ENCODE measurements at regions not wholly inside any gene's neighbourhood (a gene's known extent, or its start where the extent isn't known, plus 50 kb on each side); places are given as distances from the start of the nearest gene placed in this dataset.

DNA sequence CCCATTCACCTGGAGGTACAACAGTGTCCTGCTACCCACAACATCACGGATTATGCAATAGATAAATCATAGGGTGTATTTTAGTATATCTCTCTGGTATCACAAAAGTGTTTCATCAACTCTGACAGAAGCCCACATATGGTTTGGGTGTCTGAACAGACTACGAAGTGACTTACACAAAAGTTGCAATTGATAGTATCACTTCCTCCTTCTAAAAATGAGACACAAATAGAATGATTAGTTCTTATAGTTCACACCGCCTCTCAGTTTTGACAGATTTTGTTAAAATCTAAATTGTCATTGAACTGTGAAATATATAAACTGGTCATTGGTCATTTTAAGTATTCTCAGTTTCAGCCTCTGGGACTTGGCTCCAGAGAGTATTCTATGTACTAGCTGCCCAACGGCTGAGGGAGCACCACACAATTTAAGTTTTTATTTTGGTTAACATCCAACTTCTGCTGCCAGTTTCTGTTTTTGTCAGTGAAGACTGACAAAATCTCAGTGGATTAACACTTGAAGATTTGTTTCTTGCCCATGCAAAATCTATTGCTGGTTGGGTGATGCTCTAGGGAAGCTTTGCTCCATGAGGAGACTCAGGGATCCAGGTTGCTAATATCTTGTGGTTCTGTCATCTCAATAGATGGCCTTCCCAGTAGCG is 113.8 kb upstream of the PUDP start:
- no peak for DNase-seq
- Mint-ChIP-seq H3K27ac (no peak overlapping the region), H3K9me3 (peaks cover 17% of the 10 kb centered on the region), H3K27me3 (ENCODE audit: low read depth, poor library complexity) (no peaks in the 10 kb centered on the region), H3K4me1 (no peaks in the 10 kb centered on the region), H3K4me3 (no peak overlapping the region), H3K36me3 (ENCODE audit: low read depth) (peaks cover 37% of the 10 kb centered on the region)
- no peak for TF ChIP-seq CTCF (IDR thresholded peaks at IDR 0.05)

DNA sequence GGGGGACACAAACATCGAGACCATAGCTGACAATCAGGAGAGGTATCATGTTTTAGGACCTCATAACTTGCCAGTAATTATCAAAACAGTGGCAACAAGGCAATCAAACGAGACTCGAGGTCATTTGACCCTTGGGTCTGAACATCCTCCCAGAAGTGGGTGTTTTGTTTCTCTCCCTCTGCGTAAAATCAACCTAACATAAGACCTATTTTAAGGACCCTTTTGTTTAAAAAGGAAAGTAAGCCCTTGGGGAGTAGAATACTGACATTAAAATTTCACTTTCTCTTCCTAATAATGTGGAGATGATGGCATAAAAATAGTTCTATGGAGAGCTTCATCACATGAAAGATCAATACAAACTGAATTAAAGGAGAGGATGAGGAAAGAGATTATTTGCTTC is 106.2 kb upstream of the PUDP start:
- no peak for DNase-seq
- peaks cover 39% of the 10 kb centered on the region for H3K36me3 Mint-ChIP-seq (ENCODE audit: low read depth)
- H3K9me3 Mint-ChIP-seq = peaks cover 33% of the 10 kb centered on the region
- no peak for TF ChIP-seq CTCF (IDR thresholded peaks at IDR 0.05)
- H3K27ac Mint-ChIP-seq = no peak overlapping the region
- peaks cover 11% of the 10 kb centered on the region for H3K4me1 Mint-ChIP-seq
- no peak overlapping the region for H3K4me3 Mint-ChIP-seq
- no peaks in the 10 kb centered on the region for H3K27me3 Mint-ChIP-seq (ENCODE audit: low read depth, poor library complexity)

DNA sequence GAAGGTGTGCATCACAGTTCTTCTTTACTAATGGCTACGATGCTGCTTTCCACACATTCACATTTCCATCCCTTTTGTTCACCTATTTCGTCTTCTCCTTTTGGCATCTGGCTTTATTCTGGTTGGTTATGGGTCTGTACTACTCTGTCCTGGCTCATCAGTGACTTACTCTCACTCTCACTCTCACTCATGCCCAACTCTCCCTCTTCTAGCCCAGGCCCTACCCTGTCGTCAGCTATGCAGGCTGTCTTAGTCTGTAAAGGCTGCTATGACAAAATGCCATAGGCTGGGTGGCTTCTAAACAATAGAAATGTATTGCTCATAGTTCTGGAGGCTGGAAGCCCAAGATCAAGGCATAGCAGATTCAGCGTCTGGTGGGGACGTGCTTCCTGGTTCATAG is 105.6 kb upstream of the PUDP start:
- Mint-ChIP-seq H3K4me1 (peaks cover 11% of the 10 kb centered on the region), H3K9me3 (peaks cover 33% of the 10 kb centered on the region), H3K27me3 (ENCODE audit: low read depth, poor library complexity) (no peaks in the 10 kb centered on the region), H3K27ac (peak overlapping the region; percentile 10), H3K36me3 (ENCODE audit: low read depth) (peaks cover 33% of the 10 kb centered on the region), H3K4me3 (no peak overlapping the region)
- TF ChIP-seq CTCF (IDR thresholded peaks at IDR 0.05) = no peak
- no peak for DNase-seq

- DNase-seq = no peak
- H3K36me3 Mint-ChIP-seq (ENCODE audit: low read depth) = peaks cover 23% of the 10 kb centered on the region
- no peak overlapping the region for H3K4me3 Mint-ChIP-seq
- peaks cover 11% of the 10 kb centered on the region for H3K4me1 Mint-ChIP-seq
- peaks cover 37% of the 10 kb centered on the region for H3K9me3 Mint-ChIP-seq
- TF ChIP-seq CTCF (IDR thresholded peaks at IDR 0.05) = no peak
- no peak overlapping the region for H3K27ac Mint-ChIP-seq
- H3K27me3 Mint-ChIP-seq (ENCODE audit: low read depth, poor library complexity) = no peaks in the 10 kb centered on the region
Measured at GRCh38 chrX:7252013-7252610, 104.2 kb upstream of the PUDP start.

DNA sequence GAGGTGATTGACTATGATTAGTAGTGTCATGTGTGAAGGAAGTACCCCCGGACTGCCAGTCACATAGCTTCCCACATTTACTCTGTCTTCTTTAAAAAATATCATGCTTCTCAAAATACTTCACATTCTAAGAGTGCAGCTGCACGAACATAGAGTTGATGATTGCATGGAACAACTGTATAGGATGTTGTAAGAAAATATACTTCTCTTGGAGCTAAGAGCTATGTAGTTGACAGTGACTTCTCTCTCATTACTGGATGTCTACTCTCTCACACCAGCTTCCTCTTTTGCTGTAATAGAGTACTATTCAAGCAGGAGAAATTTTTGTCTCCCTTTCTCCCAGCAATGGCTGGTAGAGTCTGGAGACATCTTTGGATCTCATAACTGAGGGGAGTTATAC is 99.4 kb upstream of the PUDP start:
- no peak overlapping the region for H3K4me3 Mint-ChIP-seq
- no peak for TF ChIP-seq CTCF (IDR thresholded peaks at IDR 0.05)
- H3K27ac Mint-ChIP-seq = no peak overlapping the region
- H3K9me3 Mint-ChIP-seq = peaks cover 16% of the 10 kb centered on the region
- H3K4me1 Mint-ChIP-seq = peaks cover 3% of the 10 kb centered on the region
- DNase-seq = no peak
- peaks cover 4% of the 10 kb centered on the region for H3K36me3 Mint-ChIP-seq (ENCODE audit: low read depth)
- H3K27me3 Mint-ChIP-seq (ENCODE audit: low read depth, poor library complexity) = peaks cover 6% of the 10 kb centered on the region

GRCh38 chrX:7244405-7244804 is 96.5 kb upstream of the PUDP start:
- Mint-ChIP-seq H3K9me3 (peaks cover 15% of the 10 kb centered on the region), H3K4me3 (no peak overlapping the region), H3K27ac (no peak overlapping the region), H3K4me1 (peaks cover 3% of the 10 kb centered on the region), H3K27me3 (ENCODE audit: low read depth, poor library complexity) (peaks cover 6% of the 10 kb centered on the region), H3K36me3 (ENCODE audit: low read depth) (peaks cover 4% of the 10 kb centered on the region)
- TF ChIP-seq CTCF (IDR thresholded peaks at IDR 0.05) = no peak
- no peak for DNase-seq

All from nephron progenitor cell (in vitro differentiated cells).